DND-41 (cell line): ENCODE measurements at regions not wholly inside any gene's neighbourhood (a gene's known extent, or its start where the extent isn't known, plus 50 kb on each side); places are given as distances from the start of the nearest gene placed in this dataset.

Experiments
- EZH2 ChIP-seq: IDR thresholded peaks from 3 replicates; pipeline ENCODE4 v1.6.1; 2012; ENCODE audit warnings: borderline replicate concordance, low read depth, mild to moderate bottlenecking, moderate library complexity, low read length, inconsistent platforms; ENCODE audit not compliant: severe bottlenecking
- TF ChIP-seq, protein P1 (sequence below): IDR thresholded peaks from 2 replicates; pipeline ENCODE4 v1.5.1; 2012; ENCODE audit warnings: borderline replicate concordance, low read length, moderate library complexity, mild to moderate bottlenecking; ENCODE audit not compliant: poor library complexity, severe bottlenecking; ENCODE audit errors: extremely low read depth

GRCh38 chr3:80549173-80549572, 781.4 kb upstream of the ROBO1 start:
- TF ChIP-seq, protein P1, sequence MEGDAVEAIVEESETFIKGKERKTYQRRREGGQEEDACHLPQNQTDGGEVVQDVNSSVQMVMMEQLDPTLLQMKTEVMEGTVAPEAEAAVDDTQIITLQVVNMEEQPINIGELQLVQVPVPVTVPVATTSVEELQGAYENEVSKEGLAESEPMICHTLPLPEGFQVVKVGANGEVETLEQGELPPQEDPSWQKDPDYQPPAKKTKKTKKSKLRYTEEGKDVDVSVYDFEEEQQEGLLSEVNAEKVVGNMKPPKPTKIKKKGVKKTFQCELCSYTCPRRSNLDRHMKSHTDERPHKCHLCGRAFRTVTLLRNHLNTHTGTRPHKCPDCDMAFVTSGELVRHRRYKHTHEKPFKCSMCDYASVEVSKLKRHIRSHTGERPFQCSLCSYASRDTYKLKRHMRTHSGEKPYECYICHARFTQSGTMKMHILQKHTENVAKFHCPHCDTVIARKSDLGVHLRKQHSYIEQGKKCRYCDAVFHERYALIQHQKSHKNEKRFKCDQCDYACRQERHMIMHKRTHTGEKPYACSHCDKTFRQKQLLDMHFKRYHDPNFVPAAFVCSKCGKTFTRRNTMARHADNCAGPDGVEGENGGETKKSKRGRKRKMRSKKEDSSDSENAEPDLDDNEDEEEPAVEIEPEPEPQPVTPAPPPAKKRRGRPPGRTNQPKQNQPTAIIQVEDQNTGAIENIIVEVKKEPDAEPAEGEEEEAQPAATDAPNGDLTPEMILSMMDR = no peak
- TF ChIP-seq EZH2 = no peak
